ENCODE measurements at regions not wholly inside any gene's neighbourhood (a gene's known extent, or its start where the extent isn't known, plus 50 kb on each side); places are given as distances from the start of the nearest gene placed in this dataset.

DNA sequence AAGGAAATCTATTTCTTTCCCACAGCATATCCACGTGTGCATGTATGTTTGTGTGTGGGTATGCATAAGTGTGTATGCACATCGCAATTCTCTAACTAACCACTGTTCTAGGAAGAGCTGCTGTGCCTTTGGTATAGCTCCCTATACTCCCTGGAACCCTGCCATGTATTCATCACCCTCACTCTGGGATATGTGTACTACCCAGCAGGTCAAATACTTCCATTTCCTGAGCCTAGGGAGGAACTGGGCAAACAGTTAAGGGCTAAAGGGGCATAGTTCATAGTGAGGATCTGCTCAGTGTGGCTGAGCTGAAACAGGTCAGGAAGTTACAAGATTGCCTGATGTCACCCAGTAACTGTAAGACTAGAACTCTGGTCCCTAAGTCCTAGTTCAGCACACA is 260.4 kb downstream of the RPLP1 start:
- H3K4me3 ChIP-seq (ENCODE audit: low read depth, low read length): no peak overlapping the region
- DNase-seq (ENCODE audit: low read depth): no peak
- TF ChIP-seq, protein P1, sequence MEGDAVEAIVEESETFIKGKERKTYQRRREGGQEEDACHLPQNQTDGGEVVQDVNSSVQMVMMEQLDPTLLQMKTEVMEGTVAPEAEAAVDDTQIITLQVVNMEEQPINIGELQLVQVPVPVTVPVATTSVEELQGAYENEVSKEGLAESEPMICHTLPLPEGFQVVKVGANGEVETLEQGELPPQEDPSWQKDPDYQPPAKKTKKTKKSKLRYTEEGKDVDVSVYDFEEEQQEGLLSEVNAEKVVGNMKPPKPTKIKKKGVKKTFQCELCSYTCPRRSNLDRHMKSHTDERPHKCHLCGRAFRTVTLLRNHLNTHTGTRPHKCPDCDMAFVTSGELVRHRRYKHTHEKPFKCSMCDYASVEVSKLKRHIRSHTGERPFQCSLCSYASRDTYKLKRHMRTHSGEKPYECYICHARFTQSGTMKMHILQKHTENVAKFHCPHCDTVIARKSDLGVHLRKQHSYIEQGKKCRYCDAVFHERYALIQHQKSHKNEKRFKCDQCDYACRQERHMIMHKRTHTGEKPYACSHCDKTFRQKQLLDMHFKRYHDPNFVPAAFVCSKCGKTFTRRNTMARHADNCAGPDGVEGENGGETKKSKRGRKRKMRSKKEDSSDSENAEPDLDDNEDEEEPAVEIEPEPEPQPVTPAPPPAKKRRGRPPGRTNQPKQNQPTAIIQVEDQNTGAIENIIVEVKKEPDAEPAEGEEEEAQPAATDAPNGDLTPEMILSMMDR (IDR thresholded peaks at IDR 0.05; ENCODE audit: insufficient read depth, low read depth, low read length): no peak

DNA sequence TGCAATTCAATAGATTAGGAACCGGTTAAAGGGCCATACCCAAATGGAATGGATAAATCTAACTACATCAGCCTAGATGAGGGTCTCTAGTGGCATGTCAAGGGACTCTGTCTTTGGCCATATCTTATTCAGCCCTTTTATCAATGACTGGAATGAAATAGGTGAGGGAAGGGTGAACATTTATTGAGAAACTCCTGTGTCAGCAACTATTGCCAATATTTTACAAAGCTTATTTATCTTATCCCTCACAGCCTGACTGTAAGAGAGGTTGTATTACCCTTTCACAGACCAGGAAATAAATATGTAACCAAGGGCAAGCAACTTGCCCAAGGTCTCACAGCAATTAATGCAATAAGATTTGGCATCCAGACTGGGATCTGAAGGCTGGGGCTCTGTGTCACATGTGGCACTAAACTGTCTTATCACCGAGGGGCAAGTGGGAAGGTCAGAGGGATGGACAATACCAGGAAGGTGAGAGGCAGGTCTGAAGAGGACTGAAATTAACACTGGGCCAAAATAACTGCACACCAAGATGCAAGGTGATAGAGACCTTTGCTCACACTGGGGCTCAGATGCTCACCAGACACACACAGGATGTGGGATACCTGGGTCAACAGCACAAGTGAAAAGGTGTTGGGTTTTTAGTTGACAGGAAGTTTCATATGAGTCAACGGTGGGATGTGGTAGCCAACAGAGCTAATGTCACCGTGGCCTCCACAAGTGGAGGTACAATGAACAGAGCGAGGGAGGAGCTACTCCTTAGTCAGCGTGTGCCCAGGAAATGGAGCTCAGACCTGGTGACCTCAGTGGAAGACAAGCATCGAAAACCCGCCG is 261.3 kb downstream of the RPLP1 start:
- H3K4me3 ChIP-seq (ENCODE audit: low read depth, low read length): no peak overlapping the region
- TF ChIP-seq, protein P1 (IDR thresholded peaks at IDR 0.05; ENCODE audit: insufficient read depth, low read depth, low read length): no peak
- DNase-seq (ENCODE audit: low read depth): no peak

DNA sequence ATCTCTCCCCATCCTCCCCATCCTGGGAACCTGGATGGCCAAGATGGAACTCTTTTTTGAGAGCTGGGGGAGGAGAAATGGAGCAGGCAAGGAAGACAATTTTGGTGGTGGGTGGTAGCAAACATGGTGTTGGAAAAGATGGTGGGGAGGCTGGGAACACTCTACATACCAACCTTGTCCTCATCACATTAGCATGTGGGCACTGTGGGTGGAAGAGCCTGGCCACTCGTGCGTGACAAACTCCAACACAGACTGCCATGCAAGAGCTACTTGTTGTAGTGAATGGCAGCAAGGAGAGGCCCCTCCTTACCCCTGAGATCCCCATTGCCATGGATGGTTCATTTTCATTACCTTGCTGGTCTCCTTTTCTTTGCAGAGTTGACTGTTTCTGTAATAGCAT is 262.6 kb downstream of the RPLP1 start:
- no peak overlapping the region for H3K4me3 ChIP-seq (ENCODE audit: low read depth, low read length)
- no peak for DNase-seq (ENCODE audit: low read depth)
- TF ChIP-seq, protein P1 (IDR thresholded peaks at IDR 0.05; ENCODE audit: insufficient read depth, low read depth, low read length): no peak

DNA sequence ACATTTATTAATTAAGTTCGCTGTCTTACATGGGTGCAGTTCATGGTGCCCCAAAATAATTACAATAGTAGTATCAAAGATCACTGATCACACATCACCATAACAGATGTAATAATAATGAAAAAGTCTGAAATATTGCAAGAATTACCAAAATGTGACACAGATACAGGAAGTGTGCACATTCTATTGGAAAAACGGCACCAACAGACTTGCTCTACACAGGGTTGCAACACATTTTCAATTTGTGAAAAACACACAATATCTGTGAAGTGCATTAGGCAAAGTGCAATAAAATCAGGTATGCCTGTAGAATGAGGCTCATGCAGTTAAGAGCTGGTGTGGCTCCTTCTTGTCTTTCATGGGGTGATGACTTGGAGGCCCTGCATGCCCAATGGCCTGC is 265.8 kb downstream of the RPLP1 start:
- no peak overlapping the region for H3K4me3 ChIP-seq (ENCODE audit: low read depth, low read length)
- no peak for DNase-seq (ENCODE audit: low read depth)
- TF ChIP-seq, protein P1 (IDR thresholded peaks at IDR 0.05; ENCODE audit: insufficient read depth, low read depth, low read length): no peak

DNA sequence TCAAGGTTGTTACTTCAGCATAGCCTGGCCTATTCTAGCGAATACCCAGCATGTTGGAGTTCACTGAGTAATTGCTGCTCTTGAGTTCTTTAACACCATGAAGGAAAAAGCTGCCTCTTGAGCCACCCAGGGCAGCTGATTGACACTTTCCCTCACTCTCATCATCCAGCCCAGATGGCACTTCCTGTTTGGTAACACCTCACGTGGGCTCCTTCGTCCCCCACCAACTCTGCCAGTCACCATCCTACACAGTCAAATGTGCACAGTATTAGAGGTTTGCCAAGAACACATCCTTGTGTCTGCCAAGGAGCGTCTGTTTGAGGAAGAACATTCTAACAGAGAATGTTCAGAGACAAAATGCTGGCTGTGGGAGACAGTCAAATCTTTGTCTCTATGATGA is 266.3 kb downstream of the RPLP1 start:
- H3K4me3 ChIP-seq (ENCODE audit: low read depth, low read length): no peak overlapping the region
- DNase-seq (ENCODE audit: low read depth): no peak
- TF ChIP-seq, protein P1 (IDR thresholded peaks at IDR 0.05; ENCODE audit: insufficient read depth, low read depth, low read length): no peak

DNA sequence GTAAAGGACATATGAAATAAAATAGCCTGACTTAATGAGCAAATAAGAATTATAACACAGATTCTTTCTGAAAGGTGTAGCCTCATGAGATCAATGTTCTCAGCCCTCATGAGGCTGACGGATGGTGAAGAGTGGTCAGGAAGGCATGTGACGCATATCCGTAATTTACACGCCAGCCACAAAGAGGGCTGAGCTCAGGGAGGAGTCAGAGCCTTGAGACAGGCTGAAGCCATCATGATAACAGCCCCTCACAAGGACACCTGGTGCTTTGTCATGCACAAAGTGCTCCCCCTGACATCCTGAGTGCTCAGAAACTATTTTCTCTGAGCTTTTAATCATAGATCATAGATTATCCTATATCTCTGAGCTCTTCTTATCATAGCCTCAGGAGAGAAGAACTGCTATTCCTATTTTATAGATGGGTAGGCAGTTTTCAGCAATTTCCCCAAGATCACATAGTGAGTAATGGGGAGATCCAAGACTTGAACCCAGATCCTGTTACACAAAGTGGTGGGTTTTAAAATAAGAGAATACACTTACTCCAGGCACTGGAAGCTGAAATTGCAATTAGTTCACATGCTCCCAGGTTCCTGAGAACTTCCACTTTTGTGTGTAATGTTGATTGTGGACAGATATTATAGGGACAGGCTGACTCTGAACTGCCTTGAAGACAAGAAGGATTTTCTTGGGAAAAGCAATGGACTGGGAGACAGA is 267.1 kb downstream of the RPLP1 start:
- TF ChIP-seq, protein P1 (IDR thresholded peaks at IDR 0.05; ENCODE audit: insufficient read depth, low read depth, low read length): no peak
- H3K4me3 ChIP-seq (ENCODE audit: low read depth, low read length): no peak overlapping the region
- DNase-seq (ENCODE audit: low read depth): no peak

Data from fibroblast of villous mesenchyme (primary cell).